Prostate gland (tissue), 2 donors: ENCODE measurements at regions not wholly inside any gene's neighbourhood (a gene's known extent, or its start where the extent isn't known, plus 50 kb on each side); places are given as distances from the start of the nearest gene placed in this dataset.

Experiments used
- CTCF ChIP-seq, 4 experiments: fragments of 200-600 bp in 2 of 4; fragments of 450-650 bp in 2 of 4; sonication (generic) in 2 of 4; IDR thresholded peaks; 1 replicate in 3 of 4; 2 replicates in 1 of 4; pipeline ENCODE4 v1.5.1; 2016 to 2019; ENCODE audit warnings: antibody characterized with exemption in 4 of 4, mild to moderate bottlenecking in 2 of 4, moderate library complexity in 2 of 4
- POLR2AphosphoS5 ChIP-seq: sonication (generic); formaldehyde crosslinking; IDR thresholded peaks from one replicate; pipeline ENCODE4 v1.6.1; 2017; ENCODE audit warnings: antibody characterized with exemption

GRCh38 chr7:28361551-28361950 lies 50.8 kb upstream of the CREB5 start:
- TF ChIP-seq CTCF (IDR thresholded peaks at IDR 0.05) (no peak), POLR2AphosphoS5 (no peak)
